ENCODE measurements at regions not wholly inside any gene's neighbourhood (a gene's known extent, or its start where the extent isn't known, plus 50 kb on each side); places are given as distances from the start of the nearest gene placed in this dataset.
"Not testable (repeated sequence)": the region's sequence is repeated elsewhere in the genome, so short reads cannot be mapped to it uniquely, and the experiment has no call there.

DNA sequence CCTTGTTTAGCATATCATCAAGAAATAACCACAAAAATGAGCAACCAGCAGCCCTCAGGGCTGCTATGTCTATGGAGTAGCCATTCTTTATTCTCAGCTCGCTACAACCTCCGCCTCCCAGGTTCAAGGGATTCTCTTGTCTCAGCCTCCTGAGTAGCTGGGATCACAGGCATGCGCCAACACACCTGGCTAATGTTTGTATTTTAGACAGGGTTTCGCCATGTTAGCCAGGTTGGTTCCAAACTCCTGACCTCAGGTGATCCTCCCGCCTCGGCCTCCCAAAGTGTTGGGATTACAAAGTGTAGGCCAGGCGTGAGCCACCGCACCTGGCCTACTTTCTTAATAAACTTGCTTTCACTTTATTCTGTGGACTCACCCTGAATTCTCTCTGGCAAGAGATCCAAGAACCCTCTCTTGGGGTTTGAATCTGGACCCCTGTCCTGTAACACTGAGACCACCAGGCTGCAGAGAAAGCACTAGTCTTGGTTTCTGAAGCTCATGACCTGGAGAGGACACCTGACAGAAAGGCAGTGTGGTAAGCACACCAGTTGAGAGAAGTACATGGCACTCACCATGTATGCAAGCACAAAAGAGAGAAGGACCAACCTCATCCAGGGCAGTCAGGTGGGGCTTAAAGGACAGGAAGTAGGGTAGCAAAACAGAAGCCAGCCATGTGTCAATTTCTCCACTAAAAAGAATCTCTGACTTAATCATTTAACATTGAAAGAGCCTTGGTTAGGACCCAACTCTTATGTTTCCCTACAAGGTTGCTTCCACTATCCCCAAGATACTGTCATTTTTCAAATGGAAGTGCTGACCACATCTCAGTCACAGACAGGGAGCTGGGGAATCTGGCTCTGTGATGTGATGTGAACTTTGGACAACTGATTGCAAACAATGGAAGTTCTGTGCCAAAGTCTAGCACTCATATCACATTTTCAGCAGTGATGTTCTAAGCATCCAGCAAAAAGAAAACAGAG lies 97.4 kb upstream of the DST start:
- no peak for DNase-seq

DNA sequence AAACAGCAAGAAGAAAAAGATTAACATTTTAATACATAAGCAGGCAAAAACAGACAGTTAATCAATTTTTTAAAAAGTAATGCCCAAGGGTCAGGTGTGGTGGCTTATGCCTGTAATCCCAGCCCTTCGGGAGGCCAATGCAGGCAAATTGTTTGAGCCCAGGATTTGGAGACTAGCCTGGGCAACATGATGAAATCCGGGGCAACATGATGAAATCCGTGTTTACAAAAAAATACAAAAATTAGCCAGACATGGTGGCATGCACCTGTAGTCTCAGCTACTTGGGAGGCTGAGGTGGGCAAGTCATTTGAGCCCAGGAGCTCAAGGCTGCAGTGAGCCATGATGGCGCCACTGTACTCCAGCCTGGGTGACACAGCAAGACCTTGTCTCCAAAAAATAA lies 94.1 kb upstream of the DST start:
- no peak for DNase-seq

DNA sequence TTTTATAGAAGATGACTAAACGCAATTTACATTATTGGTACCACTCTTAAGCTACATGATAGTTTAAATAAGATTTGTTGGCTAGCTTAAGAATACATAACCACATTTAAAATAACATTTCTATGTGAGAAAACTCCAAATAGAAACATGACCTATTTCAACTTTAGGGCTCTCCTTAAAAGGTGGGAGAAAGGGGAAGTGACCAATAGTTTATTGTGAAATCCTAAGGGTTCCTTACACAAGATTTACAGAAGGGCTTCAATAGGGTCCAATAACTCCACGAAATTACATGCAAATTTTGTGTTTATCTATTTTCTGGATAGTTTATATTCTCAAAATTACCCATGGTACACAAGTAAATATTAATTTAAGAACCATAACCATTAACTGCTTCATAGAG lies 91.6 kb upstream of the DST start:
- DNase-seq, result no peak

DNA sequence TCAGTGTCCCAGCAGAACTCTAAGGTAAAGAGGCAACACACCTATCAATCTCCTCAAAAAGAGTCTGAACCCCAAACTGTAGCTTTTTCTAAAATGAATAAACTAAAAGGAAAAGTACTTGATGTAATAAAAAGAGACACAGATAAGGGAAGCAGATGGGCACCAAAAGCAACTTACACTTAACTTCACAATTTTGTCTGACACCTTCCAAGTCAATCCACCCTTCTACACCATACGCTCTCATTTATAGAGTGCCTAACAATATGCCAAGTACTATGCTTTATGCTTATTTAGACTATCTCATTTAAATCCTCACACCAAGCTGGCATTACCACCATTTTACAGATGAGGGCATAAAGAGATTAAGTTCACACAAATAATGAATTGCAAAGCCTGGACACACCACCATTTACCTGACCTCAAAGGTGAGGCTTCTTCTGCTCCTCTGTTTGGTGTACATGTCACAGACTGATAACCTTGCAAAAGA lies 90.6 kb upstream of the DST start:
- no peak for DNase-seq

DNA sequence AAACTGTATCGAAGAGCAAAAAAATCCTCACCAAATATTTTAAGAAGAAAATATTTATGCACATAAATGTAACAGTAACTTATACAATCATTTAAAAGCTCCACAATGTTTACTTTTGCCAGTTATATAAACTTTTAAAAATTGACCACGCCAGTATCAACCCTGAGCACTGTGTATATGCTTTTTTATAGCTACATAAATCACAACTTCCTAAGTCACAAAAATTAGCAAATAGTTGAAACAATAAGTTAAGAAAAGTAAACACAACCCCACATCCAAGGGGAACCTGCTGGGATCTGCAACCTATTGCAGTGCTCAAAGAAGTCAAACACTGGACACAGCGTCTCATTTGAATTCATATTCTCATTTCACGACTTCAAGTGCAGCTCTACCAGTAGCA lies 89.8 kb upstream of the DST start:
- no peak for DNase-seq

DNA sequence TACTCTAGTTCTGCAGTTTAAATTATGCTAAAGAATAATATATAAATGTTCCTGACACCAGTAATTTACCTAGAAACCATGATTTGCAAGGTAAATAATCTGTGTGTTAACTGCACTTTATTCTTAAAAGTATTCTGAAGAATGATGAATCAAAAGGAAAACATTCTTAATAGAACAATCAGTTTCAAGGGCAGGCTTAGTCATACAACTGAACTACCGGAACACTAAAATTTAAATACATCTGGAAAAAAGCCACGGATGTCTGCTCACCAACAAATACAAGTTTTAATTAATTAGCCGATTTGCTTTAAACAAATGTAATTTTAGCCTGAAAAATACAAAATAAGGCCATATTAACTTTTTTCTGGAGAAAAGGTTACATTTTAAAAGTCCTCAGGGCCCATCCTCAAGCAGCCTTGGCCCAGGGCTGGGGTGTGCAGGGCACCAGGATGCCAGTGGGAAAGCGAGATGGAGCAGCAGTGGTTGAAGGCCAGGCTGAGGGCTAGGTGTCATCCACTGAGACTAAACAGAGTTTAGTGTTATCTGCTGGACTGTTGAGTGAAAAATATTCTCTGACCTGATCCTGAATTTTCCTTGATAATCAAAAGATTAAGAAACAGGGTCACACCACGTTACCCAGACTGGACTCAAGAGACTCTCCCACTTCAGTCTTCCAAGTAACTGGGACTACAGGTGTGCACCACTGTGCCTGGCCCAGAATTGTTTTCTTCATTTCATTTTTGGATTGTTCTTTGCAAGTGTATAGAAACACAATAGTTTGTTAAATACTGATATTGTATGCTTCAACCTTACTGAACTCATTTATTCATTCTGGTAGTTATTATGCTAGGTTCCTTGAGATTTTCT lies 88.2 kb upstream of the DST start:
- DNase-seq, result no peak

DNA sequence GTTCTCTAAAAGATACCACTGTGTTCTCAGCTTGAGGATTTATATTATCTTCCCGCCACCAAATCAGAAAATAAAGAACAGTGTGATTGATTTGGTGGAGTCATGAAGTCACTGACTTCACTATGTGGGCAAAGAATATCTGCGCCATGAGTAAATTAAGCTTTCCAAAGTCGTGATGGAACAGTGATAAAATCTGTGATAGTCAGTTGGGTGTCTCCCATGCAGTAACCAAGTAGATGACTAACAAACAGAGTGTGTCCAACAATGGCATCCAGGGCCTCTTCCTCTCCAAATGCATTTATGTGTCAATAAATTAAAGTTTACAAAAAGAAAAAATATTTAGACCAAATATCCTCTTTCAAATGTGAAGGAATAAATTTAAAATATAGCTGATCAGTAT lies 87.0 kb upstream of the DST start:
- DNase-seq, result no peak

DNA sequence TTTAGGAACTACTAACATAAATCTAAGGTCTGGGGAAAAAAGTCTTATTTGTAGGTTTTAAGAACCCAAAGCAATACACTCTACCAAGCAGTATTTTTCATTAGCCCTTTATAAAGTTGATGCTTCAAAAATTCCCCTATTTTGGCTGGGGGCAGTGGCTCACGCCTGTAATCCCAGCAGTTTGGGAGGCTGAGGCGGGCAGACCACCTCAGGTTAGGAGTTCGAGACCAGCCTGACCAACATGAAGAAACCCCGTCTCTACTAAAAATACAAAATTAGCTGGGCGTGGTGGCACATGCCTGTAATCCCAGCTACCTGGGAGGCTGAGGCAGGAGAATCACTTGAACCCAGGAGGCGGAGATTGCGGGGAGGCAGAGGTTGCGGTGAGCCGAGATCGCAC lies 86.5 kb upstream of the DST start:
- not testable (repeated sequence) for DNase-seq

DNA sequence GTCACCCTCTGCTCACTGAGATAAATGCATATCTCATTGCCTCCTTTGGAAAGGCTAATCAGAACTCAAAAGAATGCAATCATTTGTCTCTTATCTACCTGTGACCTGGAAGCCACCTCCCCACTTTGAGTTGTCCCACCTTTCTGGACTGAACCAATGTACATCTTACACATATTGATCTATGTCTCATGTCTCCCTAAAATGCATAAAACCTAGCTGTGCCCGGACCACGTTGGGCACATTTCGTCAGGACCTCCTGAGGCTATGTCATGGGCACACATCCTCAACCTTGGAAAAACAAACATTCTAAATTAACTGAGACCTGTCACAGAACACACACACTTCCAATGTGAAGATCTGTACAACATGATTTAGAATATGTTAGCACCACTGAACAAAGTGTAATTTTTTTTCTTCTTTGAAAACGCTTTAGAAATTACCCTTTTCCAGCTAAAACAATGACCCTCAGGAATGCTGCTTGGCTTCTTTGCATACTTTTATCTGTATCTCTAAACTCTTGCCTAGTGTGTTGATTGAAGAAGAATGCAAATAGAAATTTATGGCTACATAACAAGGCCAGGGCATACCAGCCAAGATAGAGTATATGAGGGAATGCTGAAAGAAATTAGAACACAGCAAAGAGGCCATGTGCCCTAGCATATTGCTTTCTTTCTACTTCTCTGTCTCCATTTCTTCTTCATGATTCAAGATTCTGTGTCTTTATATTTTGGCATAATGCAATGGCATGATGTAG lies 84.6 kb upstream of the DST start:
- no peak for DNase-seq

DNA sequence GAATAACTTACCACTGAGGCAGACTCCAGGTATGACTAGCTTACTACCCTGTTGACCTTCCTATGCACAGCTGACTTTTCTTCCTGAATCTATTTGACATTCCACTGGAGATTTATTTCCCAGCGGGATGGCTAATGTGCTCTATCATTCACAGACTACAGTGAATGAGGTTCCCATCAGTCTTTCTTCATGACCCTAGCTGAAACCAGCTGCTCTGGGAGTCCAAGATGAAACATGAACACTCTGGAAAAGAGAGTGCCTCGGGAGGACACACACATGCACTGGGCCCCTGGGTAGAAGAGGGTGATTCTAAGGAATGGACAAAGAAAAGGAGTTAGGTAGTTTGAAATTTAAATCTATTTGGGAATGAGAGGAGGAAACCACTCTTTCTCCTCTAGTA lies 82.6 kb upstream of the DST start:
- DNase-seq, result no peak

DNA sequence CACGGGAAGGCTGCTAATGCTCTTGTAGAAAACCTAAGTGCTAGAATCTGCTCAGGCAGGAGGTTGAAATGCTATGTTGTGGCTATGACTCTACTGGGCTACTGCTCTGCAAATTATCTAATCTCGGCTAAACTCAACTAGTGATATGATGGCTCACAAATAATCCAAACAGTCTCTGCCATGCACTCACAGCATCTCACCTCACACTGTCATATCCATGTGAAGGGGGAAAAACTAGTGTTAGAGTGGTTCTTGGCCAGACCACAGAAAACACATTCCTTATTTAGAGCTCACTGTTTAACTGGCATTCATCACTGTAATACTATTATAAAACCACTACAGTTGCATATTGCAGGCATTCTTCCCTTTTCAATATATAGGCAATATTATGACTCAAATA lies 81.8 kb upstream of the DST start:
- DNase-seq, result no peak

DNA sequence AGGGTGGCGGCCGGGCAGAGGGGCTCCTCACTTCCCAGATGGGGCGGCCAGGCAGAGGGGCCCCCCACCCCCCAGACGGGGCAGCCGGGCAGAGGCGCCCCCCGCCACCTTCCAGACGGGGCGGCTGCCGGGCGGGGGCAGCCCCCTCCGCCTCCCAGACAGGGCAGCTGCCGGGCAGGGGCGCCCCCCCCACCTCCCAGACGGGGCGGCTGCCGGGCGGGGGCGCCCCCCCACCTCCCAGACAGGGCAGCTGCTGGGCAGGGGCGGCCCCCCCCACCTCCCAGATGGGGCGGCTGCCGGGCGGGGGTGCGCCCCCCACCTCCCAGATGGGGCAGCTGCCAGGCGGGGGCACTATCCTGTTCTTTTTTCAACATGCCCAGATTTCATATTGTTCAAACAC lies 78.2 kb upstream of the DST start:
- no peak for DNase-seq

DNA sequence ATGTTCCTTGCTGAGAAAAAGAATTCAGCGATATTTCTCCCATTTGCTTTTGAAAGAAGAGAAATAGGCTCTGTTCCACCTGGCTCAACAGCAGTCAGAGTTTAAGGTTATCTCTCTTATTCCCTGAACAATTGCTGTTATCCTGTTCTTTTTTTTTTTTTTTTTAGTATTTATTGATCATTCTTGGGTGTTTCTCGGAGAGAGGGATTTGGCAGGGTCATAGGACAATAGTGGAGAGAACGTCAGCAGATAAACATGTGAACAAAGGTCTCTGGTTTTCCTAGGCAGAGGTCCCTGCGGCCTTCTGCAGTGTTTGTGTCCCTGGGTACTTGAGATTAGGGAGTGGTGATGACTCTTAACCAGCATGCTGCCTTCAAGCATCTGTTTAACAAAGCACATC lies 77.5 kb upstream of the DST start:
- DNase-seq, result not testable (repeated sequence)

DNA sequence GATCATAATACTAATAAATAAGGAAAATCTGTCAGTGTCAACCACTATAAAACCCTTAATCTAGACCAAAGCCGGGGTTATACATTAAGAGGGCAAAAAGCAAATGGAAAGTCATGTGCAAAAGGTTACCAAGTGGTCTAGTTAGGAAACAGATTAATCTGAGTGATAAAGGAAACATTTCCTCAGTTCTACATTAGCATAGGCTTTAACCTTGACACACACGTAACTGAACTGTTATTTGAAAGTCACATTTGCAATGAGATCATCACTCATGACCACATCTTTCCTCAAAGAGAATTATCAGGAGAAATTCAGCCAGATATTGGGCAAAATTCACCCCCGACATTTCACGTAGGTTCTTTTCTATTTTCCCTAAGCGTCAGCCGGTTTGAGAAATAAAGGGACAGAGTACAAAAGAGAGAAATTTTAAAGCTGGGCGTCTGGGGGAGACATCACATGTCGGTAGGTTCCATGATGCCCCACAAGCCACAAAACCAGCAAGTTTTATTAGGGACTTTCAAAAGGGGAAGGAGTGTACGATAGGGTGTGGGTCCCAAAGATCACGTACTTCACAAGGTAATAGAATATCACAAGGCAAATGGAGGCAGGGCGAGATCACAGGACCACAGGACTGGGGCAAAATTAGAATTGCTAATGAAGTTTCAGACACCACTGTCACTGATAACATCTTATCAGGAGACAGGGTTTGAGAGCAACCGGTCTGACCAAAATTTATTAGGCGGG lies 76.8 kb upstream of the DST start:
- not testable (repeated sequence) for DNase-seq

DNA sequence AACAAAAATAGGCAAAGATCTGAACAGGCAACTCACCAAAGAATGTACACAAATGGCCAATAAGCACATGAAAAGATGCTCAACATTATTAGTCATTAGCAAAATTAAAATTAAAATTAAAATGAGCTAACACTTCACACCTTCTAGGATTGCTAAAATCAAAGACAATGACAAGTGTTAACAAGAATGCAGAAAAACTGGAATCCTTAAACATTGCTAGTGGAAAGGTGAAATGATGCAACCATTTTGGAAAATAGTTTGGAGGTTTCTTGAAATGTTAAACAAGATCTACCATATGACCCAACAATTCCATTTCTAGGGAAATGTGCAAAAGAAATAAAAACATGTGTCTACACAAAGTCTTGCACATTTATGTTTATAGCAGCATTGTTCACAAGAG lies 75.5 kb upstream of the DST start:
- no peak for DNase-seq

DNA sequence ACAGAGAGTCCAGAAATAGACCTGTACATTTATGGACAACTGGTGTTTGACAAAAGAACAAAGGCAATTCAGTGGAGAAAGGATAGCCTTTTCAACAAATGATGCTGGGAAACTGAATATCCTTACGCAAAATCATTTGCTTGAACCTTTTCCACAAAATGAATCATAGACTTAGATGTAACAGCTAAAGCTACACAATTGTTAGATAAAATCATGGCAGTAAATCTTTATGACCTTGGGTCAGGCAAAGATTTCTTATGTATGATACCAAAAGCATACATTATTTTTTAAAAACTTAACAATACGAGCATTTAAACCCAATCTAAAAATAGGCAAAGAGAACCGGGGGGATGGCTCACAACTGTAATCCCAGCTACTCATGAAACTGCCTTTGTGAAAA lies 73.5 kb upstream of the DST start:
- no peak for DNase-seq

DNA sequence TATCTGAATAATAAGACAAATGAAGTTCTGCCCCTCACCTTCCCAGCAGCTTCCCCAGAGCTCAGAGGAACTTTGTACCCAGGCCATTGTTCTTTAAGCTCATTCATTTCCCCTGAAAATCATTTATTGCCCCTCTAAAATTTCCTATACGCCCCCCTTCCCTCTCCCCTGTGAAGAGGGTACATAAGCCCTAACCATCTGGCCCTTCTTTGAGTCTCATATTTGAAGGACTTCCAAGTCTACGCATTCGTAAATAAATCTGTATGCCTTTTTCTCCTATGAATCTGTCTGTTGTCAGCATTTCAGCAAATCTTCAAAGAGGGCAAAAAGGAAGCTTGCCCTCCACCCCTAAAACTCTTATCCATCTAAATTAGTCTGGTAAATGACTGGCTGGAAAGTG lies 73.1 kb upstream of the DST start:
- no peak for DNase-seq

DNA sequence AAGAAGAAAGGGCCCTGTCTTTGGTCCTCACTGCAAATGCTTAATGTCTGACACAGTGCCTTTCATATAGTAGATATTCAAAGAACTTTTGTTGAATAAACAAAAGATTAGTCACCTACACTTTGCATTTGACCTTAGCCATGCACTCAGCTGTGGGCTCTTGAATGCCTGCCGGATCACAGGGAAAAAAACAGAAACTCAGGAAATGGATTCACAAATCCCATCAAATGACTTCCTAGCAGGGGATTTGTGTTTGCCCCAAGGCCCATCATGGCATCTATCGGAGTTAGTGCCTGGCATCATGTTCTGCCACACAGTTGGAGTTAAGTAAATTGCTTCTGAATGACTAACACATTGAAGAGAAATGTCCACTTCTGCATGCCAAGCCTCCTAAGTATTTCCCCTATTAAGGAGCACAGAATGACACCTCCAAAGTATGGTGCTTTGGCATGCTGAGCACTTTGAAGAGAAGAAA lies 72.3 kb upstream of the DST start:
- DNase-seq, result peak in 1 of 2 experiments; percentile 19

DNA sequence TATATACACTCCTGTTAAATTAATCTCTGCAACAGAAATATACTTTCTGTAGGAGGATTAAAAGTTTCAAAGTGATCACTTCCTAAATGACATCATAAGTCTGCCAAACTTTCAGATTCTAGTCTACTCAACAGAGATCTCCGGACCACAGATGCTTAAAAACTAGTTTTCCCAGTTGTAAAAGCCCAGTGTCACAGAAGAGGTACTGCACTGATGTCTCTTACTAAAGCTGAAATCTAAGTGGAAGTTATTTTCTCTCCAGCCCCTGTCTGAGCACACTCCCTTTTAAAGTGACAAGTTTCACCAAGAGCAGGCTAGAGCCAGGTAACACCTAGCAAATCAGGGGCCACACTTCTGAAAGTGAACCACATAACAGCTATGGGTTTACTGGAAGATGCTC lies 71.6 kb upstream of the DST start:
- DNase-seq, result no peak

DNA sequence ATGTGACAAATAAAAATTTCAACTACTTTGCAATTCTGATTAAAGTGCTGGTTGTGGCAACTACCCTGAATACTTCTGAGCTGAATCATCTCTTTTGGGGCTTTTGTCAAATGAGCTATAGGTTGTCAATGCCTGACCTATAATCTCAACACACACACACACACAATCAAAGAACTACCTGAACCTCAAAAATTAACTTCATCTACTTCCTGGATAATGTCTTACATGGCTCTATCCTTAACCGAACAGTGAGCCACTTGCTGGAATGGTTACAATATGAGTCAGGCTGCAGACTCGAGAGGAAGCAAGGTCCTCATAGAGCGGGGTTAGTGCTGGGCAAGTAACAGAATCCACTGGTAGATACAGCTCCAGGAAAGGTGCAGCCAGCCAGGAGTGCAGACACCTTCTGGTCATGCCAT lies 70.6 kb upstream of the DST start:
- DNase-seq, result no peak

DNA sequence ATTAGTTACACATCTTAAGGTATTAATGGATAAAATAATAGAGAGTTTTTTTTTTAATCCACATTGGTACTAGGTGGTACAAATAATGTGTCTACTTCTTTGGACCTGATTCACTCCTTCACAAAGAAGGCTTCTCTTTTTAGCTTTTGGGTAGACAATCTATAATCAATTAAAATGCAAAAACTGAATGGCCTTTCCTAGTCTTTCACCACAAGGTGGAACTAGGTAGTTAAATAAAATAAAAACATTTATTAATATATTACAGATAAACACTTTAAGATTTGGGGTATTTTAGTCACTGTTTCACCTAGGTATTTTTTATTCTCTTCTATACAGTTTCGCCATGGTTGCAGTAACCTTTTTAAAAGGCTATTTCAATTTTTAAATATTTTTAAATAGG lies 68.3 kb upstream of the DST start:
- no peak for DNase-seq

DNA sequence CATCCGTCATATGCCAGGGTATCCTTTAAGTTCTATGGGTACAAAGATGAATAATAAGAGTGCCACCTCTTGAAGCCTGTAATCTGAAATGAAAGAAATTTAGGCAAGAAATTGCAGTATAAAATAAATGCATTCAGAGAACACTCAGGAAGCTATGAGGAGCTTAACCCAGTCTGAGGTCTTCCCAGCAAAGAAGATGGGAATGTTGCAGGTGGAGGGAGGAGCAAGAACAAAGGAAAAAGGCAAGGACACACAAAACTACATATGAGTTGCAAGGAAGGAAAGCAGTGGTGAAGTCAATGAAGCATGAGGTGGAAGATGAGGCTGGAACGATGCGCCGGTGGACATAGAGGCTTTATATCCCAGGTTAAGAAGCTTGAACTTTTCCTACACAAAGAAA lies 67.0 kb upstream of the DST start:
- no peak for DNase-seq

Measured in NCI-H2081 (cell line).